NCI-H460 (cell line): ENCODE measurements at regions not wholly inside any gene's neighbourhood (a gene's known extent, or its start where the extent isn't known, plus 50 kb on each side); places are given as distances from the start of the nearest gene placed in this dataset.
A peak's percentile ranks its signal among the peaks of the same experiment; 100 is the strongest.
"Not testable (repeated sequence)": the region's sequence is repeated elsewhere in the genome, so short reads cannot be mapped to it uniquely, and the experiment has no call there.

Experiments used
- DNase-seq: peaks from one replicate; pipeline ENCODE4 v3.0.0-alpha.2; 2016; ENCODE audit warnings: low read depth; ENCODE audit errors: extremely low read depth

DNA sequence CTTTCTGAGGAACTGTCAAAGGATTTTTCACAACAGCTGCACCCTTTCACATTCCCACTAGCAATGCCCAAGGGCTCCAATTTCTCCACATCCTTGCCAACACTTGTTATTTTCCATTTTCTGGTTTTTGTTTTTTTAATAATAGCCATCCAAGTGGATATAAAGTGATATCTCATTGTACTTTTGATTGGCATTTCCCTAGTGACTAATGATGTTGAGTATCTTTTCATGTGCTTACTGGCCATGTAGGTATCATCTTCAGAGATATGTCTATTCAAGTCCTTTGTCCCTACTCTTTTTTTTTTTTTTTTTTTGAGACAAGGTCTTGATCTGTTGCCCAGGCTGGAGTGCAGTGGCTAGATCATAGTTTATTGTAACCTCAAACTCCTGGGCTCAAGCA, 115.8 kb upstream of the HAND1 start:
- no peak for DNase-seq

DNA sequence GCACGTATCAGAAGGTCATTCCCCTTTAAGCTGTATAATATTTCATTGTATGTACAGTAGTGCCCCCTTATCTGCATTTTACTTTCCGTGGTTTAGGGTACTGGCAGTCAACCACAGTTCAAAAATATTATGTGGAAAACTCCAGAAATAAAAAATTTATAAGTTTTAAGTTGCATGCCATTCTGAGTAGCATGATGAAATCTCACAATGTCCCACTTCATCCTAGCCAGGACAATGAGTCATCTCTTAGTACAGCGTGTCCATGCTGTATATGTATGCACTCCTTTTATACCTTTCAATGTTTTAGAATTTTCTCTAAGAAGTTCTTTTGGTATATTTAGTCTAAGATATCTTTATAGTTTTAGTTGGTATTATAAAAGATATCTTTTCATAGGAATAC, 115.0 kb upstream of the HAND1 start:
- DNase-seq: no peak

DNA sequence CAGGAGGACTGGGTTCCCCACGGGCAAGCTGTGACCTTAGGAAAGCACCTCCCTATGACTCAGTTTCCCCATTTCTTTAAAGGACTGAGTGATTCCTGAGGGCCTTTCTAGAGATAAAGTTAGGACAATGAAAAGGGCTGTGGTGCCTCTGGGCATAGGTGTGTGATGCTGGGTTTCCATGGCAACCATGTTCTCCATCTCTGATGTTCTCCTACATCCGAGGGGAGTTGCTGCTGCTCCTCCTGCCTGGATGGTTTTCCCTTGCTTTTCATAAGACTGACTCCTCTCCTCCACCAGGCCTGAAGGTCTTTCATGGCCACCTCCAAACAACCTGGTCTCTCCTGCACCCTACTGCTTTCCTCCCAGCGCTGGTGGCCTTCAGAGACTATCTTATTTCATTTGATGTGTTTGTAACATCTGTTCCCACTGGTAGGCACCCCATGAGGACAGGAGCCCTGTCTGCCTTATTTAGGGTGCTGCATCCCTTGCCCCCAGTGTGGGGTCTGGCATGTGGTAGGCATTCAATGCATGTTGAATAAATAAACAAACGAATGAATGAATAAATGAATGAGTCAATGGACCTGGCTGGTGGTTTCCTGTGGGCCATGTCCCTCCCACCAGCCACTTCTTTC, 112.2 kb upstream of the HAND1 start:
- DNase-seq: no peak

GRCh38 chr5:154589511-154589910, 111.5 kb upstream of the HAND1 start:
- DNase-seq: no peak

DNA sequence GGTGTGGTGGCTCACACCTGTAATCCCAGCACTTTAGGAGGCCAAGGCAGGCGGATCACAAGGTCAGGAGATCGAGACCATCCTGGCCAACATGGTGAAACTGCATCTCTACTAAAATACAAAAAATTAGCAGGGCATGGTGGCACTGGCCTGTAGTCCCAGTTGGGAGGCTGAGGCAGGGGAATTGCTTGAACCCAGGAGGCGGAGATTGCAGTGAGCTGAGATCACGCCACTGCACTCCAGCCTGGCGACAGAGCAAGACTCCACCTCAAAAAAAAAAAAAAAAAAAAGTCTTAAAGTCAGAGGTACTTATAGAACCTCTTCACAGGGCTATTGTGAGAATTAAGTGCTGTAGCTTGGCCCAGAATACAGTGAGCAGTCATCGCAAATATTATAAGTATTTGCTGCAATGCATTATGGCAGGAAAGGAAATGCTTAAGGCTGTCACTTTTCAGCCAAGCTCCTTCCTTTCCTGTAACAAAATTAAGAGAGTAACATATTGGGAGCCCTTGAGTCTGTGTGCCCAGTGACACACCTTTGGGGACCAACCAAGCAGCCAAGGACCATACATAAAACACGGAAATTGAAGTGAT, 110.9 kb upstream of the HAND1 start:
- DNase-seq: not testable (repeated sequence)

DNA sequence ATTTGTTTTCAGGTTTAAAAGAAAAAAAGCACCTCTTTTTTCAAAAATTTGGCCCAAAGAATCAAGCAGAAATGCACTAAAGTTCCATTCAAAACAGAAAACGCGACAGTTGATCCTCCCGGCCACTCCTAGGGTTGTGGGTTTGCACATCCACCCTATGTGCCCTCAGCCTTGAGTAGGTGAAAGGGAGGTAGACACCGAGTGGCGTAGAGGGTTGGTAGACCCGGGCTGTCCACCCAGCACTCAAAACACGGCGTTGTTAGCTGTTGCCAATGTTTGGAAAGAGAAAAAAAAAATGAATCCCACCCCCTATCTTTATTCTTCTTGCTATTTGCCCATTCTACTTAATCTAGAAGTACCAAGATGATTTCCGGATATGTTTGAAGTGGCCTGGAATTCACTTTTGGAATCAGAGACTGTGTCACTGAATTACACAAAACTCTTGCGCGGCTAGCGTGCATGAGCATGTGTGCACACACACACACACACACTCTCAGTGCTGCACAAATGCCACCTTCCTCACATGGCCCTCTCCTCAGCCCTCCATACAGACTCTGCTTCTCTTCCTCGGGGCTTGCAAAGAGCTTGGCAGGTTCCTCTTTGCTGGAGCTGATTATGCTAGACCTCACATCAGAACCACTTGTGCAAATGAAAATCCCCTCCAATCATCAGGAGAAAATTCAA, 110.2 kb upstream of the HAND1 start:
- no peak for DNase-seq

DNA sequence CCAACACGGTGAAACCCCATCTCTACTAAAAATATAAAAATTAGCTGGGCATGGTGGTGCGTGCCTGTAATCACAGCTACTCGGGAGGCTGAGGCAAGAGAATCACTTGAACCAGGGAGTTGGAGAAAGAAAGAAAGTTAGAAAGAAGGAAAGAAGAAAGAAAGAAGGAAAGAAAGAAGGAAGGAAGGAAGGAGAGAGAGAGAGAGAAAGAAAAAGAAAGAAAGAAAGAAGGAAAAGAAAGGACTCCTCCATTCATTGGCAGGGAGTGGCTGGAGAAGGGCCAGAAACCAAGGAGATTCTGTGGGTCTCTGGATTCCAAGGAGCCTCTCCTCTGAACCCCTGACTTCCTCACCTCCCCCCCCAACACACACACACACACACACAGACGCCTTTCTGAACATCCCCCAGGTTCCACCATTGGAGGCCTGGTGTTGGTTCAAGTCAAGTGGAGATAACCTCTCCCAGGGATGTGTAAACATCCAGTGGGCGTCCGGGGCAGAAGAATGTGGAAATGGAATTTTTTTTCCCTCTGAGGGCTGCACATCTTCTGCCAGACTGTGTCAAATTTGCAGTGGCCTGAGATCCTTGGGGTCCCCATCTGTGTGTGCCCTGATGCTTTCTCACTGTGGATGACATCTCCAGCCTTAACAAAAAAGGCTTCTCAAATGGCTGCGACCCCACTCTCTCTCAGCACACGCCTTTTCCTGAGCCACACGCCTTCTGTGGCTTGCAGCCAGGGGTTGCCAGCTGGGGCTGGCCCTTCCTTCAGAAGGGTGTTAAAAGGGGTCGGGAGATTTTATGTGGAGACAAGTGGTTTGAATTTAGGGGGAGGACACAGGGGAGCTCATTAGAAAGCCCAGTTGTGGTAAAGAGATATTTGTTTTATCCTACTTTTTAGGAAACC, 109.3 kb upstream of the HAND1 start:
- DNase-seq: no peak

DNA sequence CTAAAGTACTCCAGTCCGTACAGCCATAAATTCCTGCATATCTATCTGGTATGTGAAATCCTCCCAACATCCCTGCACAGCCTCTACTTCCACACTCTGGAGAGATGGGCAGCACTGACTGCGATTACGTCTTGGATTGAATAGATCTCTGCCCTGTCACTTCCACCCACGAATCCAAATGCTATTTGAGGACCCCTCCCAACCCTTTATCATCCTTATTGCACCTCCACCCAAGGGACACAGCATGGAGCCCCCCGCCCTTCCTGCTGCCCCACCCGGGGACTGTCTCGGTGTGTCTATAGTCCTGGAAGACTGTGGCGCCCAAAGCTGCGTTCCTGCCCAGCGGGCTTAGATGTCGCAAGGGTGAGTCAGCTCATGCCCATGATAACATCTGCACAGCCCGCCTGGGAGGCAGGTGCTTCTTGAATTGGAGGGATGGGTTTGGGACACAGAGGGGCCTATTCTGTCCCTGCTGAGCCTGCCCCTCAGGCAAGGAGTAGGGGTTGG, 105.7 kb upstream of the HAND1 start:
- DNase-seq: peak; percentile 32

- no peak for DNase-seq
These were observed 102.4 kb upstream of the HAND1 start for GRCh38 chr5:154580422-154580821.

- DNase-seq: no peak
These were observed 99.4 kb upstream of the HAND1 start for GRCh38 chr5:154577416-154577815.

DNA sequence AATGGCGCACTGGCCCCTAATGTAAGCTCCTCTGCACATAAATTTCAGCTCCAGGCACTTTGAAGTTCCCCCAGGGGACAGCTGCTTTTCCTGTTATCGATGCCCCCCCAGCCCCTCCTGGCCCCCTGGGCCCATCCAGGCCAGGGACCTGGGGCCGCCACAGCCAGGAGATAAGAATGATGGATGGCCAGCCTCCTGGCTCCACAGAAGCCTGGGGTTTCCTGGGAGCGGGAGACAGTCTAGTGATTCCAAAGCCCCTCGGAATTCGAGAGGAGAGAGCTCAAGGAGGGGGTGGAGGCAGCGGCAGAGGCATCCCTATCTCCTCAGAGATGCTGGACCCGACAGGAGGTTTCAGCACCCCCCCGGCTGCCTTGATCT, 98.4 kb upstream of the HAND1 start:
- no peak for DNase-seq

DNA sequence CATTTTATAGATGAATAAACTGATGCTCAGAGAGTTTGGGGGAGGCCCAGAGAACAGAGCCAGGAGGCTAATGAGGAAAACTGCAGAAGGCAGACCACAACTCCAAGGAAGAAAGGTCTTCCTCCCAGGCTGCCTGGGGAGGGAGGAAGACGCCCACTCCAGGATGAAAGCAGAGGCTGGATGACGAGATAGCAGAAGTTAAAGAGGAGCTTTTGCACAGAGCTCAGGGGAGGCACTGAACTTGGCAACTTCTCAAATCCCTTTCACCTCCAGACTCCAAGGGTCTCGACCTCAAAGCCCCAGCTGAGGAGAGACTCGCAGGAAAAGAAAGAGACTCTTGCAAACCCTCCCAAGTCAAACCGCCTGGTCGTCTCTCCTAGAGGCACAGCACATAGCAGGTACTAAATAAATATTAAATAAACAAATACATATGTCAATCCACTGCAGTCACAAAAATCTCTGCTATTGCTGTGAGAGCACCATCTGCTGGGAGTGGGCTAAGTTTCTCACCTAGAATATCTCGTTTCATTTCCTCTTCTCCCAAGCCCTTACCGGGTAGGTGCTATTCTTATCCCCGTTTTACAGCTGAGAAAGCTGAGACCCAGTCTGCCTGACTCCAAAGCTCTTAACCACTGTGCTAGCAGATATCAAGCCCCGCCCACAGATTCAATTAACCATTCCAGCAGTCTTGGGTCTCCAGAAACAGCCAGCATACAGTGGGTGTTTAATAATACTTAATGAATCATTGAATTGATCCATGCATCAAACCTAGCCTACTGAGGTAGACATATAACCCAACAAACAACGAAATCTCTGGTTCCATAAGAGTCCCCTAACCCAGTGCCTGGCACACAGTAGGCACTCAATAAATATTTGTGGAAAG, 97.8 kb upstream of the HAND1 start:
- DNase-seq: no peak

- DNase-seq: no peak
These were observed 95.0 kb upstream of the HAND1 start for GRCh38 chr5:154573011-154573410.

DNA sequence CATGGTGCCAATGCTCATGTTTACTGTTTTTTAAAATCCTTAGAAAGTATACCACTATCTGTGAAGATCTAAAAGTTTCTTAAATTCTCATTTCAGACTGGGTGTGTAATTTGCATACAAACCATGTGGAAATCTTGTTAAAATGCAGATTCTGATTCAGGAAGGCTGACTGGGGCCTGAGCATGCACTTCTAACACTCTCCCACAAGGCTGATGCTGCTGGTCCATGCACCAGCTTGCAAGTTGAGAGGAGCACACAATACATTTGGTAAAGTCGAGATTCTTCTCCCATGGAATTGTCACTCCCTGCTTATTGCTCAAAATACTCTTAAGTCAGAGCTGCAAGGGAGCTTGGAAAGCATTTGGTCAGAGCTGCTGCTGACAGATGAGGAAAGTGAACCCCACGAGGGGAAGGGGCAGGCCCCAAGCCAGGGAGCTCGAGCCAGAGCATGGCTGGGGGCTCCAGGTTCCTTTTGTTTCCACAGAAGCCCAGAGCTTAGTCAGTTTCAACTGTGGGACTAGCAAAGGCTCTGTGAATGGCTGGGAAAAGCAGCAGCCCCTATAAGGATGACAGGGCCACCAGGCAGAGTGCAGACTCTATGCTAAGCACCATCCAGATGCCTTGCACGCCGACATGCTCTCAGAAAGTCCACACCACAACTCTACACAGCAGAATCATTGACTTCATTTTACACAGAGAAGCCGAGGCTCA, 93.5 kb upstream of the HAND1 start:
- no peak for DNase-seq

DNA sequence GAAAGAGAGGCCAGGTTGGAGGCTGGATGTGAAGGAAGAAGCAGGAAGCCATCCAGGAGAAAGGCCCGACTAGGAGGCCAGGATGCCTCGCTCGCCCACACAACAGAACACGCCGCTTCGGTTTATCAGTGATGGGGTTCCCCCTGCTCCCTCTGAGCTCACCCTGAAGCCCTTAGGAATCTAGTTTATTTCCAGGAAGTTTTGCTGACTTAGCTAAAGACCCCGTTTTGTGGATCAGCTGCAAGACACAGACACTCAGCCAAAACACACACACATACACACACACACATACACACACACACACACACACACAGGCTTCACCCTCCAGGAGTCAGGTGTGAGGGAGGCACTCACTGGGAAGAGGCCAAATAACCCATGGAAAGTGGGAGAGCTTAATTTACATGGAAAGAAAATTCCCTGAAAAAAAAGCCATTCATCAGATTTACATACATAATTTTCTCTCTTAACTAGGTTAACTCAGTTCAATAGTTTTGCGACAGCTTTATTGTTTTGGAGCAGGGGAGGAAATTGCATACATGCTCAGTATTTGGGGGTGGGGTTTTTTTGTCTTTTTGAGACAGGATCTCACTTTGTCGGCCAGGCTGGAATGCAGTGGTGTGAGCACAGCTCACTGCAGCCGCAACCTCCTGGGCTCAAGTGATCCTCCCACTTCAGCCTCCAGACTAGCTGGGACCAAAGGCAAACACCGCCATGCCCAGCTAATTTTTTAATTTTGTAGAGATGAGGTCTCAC, 92.7 kb upstream of the HAND1 start:
- DNase-seq: no peak

DNA sequence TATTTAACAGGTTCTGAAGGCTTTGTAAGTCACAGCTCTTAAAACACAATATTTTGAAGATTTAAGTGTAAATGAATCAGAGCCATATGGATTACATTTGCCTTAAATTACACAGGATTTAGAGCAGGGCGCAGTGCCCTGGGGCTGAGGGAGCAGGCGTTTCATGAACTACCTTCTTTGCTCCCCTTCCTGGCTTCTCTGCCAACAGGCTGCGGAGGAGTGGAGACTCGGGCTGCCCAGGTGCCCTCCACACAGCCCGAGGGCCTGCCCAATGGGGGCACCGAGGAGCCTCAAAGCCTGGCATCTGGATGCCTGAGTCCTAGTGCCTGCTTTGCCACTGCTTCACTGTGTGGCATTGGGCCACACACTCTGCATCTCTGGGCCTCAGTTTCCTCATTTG, 90.6 kb upstream of the HAND1 start:
- DNase-seq: no peak

- no peak for DNase-seq
These were observed 89.1 kb upstream of the HAND1 start for GRCh38 chr5:154567155-154567554.

DNA sequence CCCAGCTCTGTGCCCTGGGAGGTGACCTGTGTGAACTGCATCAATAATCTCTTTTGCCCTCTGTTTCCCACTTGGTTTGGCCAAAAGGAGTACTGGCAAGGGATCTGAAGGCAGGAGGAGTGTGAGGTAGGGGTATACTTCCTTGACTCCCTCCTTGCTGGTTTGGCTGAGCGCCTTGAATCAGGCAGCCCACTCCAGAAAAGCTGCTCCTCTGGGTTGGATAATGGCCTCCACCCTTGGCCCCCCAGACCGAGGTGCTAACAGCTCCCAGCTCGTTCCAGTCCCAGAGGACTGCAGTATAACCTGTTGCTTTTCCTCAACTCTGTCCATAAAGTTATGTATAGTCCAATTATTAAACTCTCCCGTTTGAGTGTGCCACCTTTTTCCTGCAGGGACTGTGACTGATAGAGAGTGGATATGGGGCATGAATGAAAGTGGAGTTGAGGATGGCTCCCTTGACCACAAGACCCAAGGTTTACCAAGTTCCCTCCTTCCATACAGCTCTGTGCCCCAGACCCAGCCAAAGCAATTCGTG, 88.2 kb upstream of the HAND1 start:
- no peak for DNase-seq

DNA sequence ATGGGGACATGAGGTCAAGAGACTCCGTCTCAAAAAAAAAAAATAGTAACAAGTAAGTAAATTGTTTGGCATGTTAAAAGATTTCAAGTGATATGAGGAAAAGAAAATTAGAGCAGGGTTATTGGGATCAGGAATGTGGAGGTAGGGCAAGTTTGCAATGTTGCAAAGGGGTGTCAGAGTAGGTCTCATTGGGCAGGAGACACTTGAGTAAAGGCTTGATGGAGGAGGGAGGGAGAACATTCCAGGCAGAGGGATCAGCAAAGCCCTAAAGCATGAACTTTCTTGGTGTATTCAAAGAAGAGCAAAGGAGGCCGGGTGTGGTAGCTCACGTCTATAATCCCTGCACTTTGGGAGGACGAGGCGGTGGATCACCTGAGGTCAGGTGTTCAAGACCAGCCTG, 87.1 kb upstream of the HAND1 start:
- DNase-seq: no peak
